Left lung (tissue), 4 donors: ENCODE measurements at regions not wholly inside any gene's neighbourhood (a gene's known extent, or its start where the extent isn't known, plus 50 kb on each side); places are given as distances from the start of the nearest gene placed in this dataset.

ENCODE experiments used
- ATAC-seq: fragments of 200-7000 bp; cut with Tn5 transposase; one replicate; pipeline ENCODE4 v1.9.1; 2020; ENCODE audit warnings: moderate library complexity
- DNase-seq, 4 donors: peaks; one replicate each; pipeline ENCODE4 v3.0.0-alpha.2; 2013 to 2020
- H3K27ac ChIP-seq, 2 donors: fragments of 200-600 bp; sonication (generic) in 1 of 2; one replicate each; pipeline versions ENCODE4 v1.5.0 to v1.8.0; 2020 to 2021
- H3K27me3 ChIP-seq, 2 donors: fragments of 200-600 bp; sonication (generic) in 1 of 2; one replicate each; pipeline versions ENCODE4 v1.5.0 to v1.8.0; 2020 to 2021
- H3K36me3 ChIP-seq, 2 donors: fragments of 200-600 bp; sonication (generic) in 1 of 2; one replicate each; pipeline versions ENCODE4 v1.5.0 to v1.8.0; 2020 to 2021
- H3K4me1 ChIP-seq, 2 donors: fragments of 200-600 bp; one replicate each; pipeline ENCODE4 v1.8.0; 2021
- H3K4me3 ChIP-seq, 2 donors: fragments of 200-600 bp; sonication (generic) in 1 of 2; one replicate each; pipeline versions ENCODE4 v1.5.0 to v1.8.0; 2020 to 2021; ENCODE audit warnings: mild to moderate bottlenecking in 1 of 2
- H3K9me3 ChIP-seq, 2 donors: fragments of 200-600 bp; sonication (generic) in 1 of 2; one replicate each; pipeline versions ENCODE4 v1.5.0 to v1.8.0; 2020 to 2021
- intact Hi-C, 2 donors: fragments of 100-400 bp; cut with DNase I; formaldehyde crosslinking; loops; one replicate each; pipeline versions ENCODE4 v1.11.2 to v1.14.2; 2022
- TF ChIP-seq, protein P1 (sequence below), 2 donors: fragments of 200-600 bp; sonication (generic) in 1 of 2; IDR thresholded peaks; one replicate each; pipeline versions ENCODE4 v1.5.0 to v1.8.0; 2021; ENCODE audit warnings: antibody characterized with exemption in 2 of 2
- donor health status: DM: no; HTN: yes; CAD: no.
- donor health status: DM: no; HTN: no; CAD: no.

DNA sequence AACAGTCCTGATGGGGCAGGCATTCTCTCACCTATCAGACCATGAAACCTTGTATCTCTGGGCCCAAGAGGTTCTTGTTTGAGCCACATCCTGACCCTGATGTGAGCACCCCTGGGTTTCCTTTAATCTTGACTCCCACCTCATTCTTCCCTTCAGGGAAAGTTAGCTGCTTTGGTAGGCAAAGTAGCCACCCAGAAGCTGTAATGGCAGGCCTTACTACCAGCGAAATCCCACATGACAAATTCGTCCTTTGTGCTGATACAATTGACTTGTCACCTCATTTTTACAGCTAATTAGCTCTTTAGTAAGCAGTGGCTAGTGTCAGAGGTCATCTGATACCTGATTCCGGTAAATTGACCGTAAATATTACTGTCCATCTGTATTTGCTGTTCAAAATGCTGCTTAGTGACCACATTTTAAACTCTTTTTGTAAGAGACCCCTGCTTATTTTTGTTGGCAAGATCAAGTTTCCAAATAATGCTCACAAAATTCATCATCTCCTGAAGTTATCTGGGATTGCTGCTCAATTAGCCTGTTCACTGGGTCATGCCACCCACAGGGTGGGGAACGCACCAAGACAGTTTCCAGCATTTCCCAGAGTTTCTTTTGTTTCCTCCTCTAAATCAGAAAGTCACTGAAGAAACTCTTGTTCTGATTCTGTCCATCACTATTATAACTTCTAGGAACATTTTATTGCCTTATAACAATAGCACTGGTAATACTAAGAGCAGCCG is 329.7 kb downstream of the GPAT3 start:
- Histone ChIP-seq H3K27me3 (no peaks in the 10 kb centered on the region), H3K27ac (no peak overlapping the region), H3K36me3 (no peaks in the 10 kb centered on the region), H3K4me3 (no peak overlapping the region), H3K9me3 (no peaks in the 10 kb centered on the region), H3K4me1 (no peaks in the 10 kb centered on the region)
- no peak for ATAC-seq
- no peak for DNase-seq
- TF ChIP-seq, protein P1, sequence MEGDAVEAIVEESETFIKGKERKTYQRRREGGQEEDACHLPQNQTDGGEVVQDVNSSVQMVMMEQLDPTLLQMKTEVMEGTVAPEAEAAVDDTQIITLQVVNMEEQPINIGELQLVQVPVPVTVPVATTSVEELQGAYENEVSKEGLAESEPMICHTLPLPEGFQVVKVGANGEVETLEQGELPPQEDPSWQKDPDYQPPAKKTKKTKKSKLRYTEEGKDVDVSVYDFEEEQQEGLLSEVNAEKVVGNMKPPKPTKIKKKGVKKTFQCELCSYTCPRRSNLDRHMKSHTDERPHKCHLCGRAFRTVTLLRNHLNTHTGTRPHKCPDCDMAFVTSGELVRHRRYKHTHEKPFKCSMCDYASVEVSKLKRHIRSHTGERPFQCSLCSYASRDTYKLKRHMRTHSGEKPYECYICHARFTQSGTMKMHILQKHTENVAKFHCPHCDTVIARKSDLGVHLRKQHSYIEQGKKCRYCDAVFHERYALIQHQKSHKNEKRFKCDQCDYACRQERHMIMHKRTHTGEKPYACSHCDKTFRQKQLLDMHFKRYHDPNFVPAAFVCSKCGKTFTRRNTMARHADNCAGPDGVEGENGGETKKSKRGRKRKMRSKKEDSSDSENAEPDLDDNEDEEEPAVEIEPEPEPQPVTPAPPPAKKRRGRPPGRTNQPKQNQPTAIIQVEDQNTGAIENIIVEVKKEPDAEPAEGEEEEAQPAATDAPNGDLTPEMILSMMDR (IDR thresholded peaks at IDR 0.05), result no peak
- intact Hi-C loops, result no loop called here

DNA sequence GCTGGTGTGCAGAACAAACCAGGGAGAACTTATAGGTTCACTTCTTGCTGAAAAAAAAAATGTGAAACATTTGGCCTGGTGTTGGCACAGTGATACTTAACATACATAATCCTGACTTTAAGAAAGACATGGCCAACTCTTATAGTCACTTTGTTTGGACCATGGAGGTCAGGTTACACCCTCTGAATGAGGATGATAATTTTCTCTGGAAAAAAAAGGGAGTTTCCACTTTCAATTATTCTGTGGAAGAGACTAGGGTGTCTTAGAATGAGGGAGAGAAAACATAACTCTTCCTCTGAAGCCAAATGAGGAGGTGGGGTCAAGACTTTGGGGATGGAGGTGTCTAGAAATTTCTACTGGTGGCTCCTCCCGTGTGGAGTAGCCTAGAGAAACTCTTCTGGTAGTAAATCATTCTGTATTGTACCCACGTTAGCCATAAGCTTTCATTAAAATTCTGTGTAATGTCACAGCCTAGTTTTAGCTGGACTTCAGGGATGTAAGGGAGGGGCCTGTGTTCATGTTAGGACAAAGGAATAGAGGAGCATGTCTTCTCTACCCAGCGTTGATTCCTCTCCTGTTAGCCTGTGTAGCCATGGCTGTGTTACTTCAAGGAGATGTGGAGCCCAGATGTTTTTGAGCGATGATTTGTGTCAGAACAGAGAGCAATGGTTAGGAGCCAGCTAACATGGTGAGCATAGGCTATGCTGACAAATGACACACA is 328.3 kb downstream of the GPAT3 start:
- DNase-seq (no peak), ATAC-seq (no peak)
- intact Hi-C loops, result no loop called here
- no peaks in the 10 kb centered on the region for H3K4me1 ChIP-seq
- H3K4me3 ChIP-seq, result no peak overlapping the region
- H3K9me3 ChIP-seq, result no peaks in the 10 kb centered on the region
- H3K36me3 ChIP-seq, result no peaks in the 10 kb centered on the region
- no peak overlapping the region for H3K27ac ChIP-seq
- H3K27me3 ChIP-seq, result no peaks in the 10 kb centered on the region
- TF ChIP-seq, protein P1 (IDR thresholded peaks at IDR 0.05), result no peak

DNA sequence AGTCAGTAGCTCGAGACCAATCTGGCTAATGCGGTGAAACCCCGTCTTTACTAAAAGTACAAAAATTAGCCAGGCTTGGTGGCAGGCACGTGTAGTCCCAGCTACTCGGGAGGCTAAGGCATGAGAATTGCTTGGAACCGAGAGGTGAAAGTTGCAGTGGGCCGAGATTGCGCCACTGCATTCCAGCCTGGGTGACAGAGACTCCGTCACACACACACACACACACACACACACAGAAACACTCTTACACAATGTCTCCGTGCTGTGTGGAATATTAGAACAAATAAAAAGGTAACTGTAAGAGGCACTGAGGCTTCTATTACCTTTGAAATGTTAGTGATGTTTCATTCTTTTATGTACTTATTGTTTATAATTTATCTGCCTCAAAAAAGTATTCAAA is 326.6 kb downstream of the GPAT3 start:
- intact Hi-C loops, result no loop called here
- no peaks in the 10 kb centered on the region for H3K4me1 ChIP-seq
- no peaks in the 10 kb centered on the region for H3K9me3 ChIP-seq
- TF ChIP-seq, protein P1 (IDR thresholded peaks at IDR 0.05), result no peak
- no peak overlapping the region for H3K27ac ChIP-seq
- no peak overlapping the region for H3K4me3 ChIP-seq
- H3K36me3 ChIP-seq, result no peaks in the 10 kb centered on the region
- ATAC-seq (peak; percentile 89), DNase-seq (peak in 2 of 4 donors; percentile 35 to 57)
- H3K27me3 ChIP-seq, result no peaks in the 10 kb centered on the region

DNA sequence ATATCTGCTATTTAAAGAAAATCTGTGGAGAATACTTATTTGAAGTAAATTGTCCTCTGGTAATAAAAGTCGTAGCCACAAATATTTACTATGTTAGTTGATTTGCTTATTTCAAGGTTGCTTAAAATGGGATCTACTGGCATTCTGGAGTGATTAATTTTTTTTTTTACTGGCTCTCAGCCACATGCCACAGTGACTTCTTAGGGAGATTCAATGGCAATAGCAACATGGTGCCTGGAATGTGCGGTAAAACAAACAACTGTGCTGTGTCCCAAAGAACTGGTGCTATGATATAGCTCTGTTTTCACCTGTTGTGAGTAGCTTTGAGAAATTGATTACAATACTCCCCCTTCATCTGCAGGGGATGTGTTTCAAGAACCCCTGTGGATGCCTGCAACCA is 324.3 kb downstream of the GPAT3 start:
- no peaks in the 10 kb centered on the region for H3K9me3 ChIP-seq
- H3K4me1 ChIP-seq, result no peaks in the 10 kb centered on the region
- H3K4me3 ChIP-seq, result no peak overlapping the region
- H3K27me3 ChIP-seq, result no peaks in the 10 kb centered on the region
- no peak for DNase-seq
- H3K36me3 ChIP-seq, result no peaks in the 10 kb centered on the region
- no peak overlapping the region for H3K27ac ChIP-seq
- ATAC-seq, result no peak
- intact Hi-C loops, result no loop called here
- TF ChIP-seq, protein P1 (IDR thresholded peaks at IDR 0.05), result no peak

DNA sequence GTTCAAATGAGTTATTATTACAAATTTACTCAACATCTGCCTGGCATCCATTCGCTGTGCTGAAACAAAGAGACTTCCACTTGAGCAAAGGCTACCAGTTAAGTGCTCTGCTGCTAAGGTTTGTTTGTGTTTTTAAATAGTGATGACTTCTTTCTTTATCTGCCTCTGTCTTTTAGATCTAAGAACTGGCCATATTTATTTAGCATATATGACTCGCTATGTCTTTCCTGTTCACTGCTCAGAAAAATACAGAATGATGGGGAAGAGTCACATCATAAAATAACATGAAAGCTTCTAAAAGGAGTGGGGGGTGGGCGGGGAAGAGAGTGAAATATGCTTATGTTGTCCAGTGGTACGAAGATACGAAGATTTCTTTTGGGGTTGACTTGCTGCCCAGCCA is 322.2 kb downstream of the GPAT3 start:
- intact Hi-C loops, result no loop called here
- H3K9me3 ChIP-seq, result no peaks in the 10 kb centered on the region
- no peak for DNase-seq
- TF ChIP-seq, protein P1 (IDR thresholded peaks at IDR 0.05), result no peak
- no peaks in the 10 kb centered on the region for H3K36me3 ChIP-seq
- no peaks in the 10 kb centered on the region for H3K27me3 ChIP-seq
- H3K27ac ChIP-seq, result no peak overlapping the region
- ATAC-seq, result no peak
- no peak overlapping the region for H3K4me3 ChIP-seq
- no peaks in the 10 kb centered on the region for H3K4me1 ChIP-seq
